ENCODE measurements at regions not wholly inside any gene's neighbourhood (a gene's known extent, or its start where the extent isn't known, plus 50 kb on each side); places are given as distances from the start of the nearest gene placed in this dataset.

DNA sequence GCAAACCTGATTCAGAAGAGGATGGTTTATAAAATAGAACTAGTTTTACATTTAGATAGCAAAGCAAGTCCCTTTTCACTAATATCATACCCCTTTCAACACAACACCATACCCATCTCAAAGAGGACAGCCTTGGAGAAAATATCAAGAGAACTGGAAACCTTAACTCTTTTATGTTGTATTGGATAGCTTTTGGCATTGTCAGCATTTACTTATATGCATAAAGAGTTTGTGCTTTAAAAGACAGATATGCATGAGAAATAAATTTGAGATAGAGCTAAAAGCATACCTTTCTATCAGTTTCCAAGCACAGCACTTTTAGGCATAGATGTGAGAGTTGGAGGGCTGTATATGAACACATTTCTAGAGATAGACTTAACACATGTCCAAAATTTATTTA lies 799.3 kb upstream of the ACO1 start:
- H3K56ac ChIP-seq (ENCODE audit: insufficient read length, low read depth, low read length), result no peak overlapping the region
- Mint-ChIP-seq H3K9me3 (no peaks in the 10 kb centered on the region), H3K27ac (no peak overlapping the region), H3K36me3 (ENCODE audit: insufficient read depth in 1 of 3, low read depth in 3 of 3) (no peaks in the 10 kb centered on the region), H3K27me3 (ENCODE audit: low read depth) (no peaks in the 10 kb centered on the region), H3K4me3 (no peak overlapping the region), H3K4me1 (no peaks in the 10 kb centered on the region)
- H3K23ac ChIP-seq (ENCODE audit: insufficient read length, low read depth, low read length), result no peak overlapping the region
- no peak for TF ChIP-seq CTCF (conservative IDR thresholded peaks at IDR 0.05)
- H3K23me2 ChIP-seq (ENCODE audit: insufficient read length, low read depth, low read length, poor library complexity, severe bottlenecking), result no peaks in the 10 kb centered on the region
- no peak overlapping the region for H3K4me2 ChIP-seq (ENCODE audit: insufficient read depth, insufficient read length, low read length)
- H3K27ac ChIP-seq (ENCODE audit: insufficient read length, low read depth, low read length), result no peak overlapping the region
- H3K14ac ChIP-seq (ENCODE audit: insufficient read depth, low read length), result no peak overlapping the region
- no peak overlapping the region for H2BK120ac ChIP-seq (ENCODE audit: low read depth, low read length, poor library complexity, severe bottlenecking)
- no peak overlapping the region for H4K5ac ChIP-seq (ENCODE audit: insufficient read length, low read depth, low read length)
- H3K27me3 ChIP-seq (ENCODE audit: insufficient read depth, low read length), result no peaks in the 10 kb centered on the region
- H3T11ph ChIP-seq (ENCODE audit: low read length), result no peak overlapping the region
- no peak overlapping the region for H4K8ac ChIP-seq (replicated peaks; ENCODE audit: insufficient read length, low read depth, low read length)
- no peaks in the 10 kb centered on the region for H3K79me1 ChIP-seq (ENCODE audit: insufficient read depth, low read depth, low read length, poor library complexity, severe bottlenecking)
- no peak overlapping the region for H2BK20ac ChIP-seq (ENCODE audit: low read depth, low read length, poor library complexity, severe bottlenecking)
- no peak overlapping the region for H3K9ac ChIP-seq (ENCODE audit: extremely low read depth, insufficient read length, low read length)
- no peak for DNase-seq
- H2AK5ac ChIP-seq (ENCODE audit: insufficient read length, low read length), result no peak overlapping the region
- no peak overlapping the region for H2BK12ac ChIP-seq (ENCODE audit: insufficient read length, low read depth, low read length)
- H3K9me3 ChIP-seq (ENCODE audit: control insufficient read depth, low read depth, low read length), result no peaks in the 10 kb centered on the region
- H2BK5ac ChIP-seq (ENCODE audit: insufficient read length, low read length), result no peak overlapping the region
- H2AFZ ChIP-seq (ENCODE audit: low read length), result no peak overlapping the region
- no peaks in the 10 kb centered on the region for H3K4me1 ChIP-seq (ENCODE audit: insufficient read depth, low read length)
- no peaks in the 10 kb centered on the region for H3K79me2 ChIP-seq (ENCODE audit: insufficient read depth, low read length)
- no peak overlapping the region for H3K4ac ChIP-seq (ENCODE audit: low read depth, low read length)
- H4K20me1 ChIP-seq (ENCODE audit: control insufficient read depth, insufficient read depth, insufficient read length), result no peaks in the 10 kb centered on the region
- no peak overlapping the region for H2BK15ac ChIP-seq (ENCODE audit: low read depth, low read length)
- no peak overlapping the region for H4K91ac ChIP-seq (ENCODE audit: insufficient read length, low read depth, low read length)
- H3K18ac ChIP-seq (ENCODE audit: insufficient read length, low read depth, low read length), result no peak overlapping the region

All from H9 (cell line).